HepG2 (cell line): ENCODE measurements at regions not wholly inside any gene's neighbourhood (a gene's known extent, or its start where the extent isn't known, plus 50 kb on each side); places are given as distances from the start of the nearest gene placed in this dataset.
A peak's percentile ranks its signal among the peaks of the same experiment; 100 is the strongest.

Experiments used
- ATF5 ChIP-seq: sonication (generic); formaldehyde crosslinking; IDR thresholded peaks from 2 replicates; pipeline ENCODE4 v1.4.0; 2020; ENCODE audit warnings: mild to moderate bottlenecking, low read depth, missing genetic modification reagents
- ETS1 ChIP-seq: sonication (generic); formaldehyde crosslinking; IDR thresholded peaks from 2 replicates; pipeline ENCODE4 v1.4.0; 2020; ENCODE audit warnings: missing genetic modification reagents
- FOSL2 ChIP-seq: sonication (generic); formaldehyde crosslinking; IDR thresholded peaks from 2 replicates; pipeline ENCODE4 v1.4.0; 2020; ENCODE audit warnings: missing genetic modification reagents
- FOXC1 ChIP-seq: sonication (generic); formaldehyde crosslinking; IDR thresholded peaks from 2 replicates; pipeline ENCODE4 v1.8.0; 2022; ENCODE audit warnings: mild to moderate bottlenecking, missing genetic modification reagents, borderline replicate concordance
- KMT2B ChIP-seq: IDR thresholded peaks from 2 replicates; pipeline ENCODE4 v1.6.1; 2016; ENCODE audit warnings: missing genetic modification reagents, missing compliant biosample characterization
- MATR3 ChIP-seq: sonication (generic); formaldehyde crosslinking; IDR thresholded peaks from 2 replicates; pipeline ENCODE4 v1.4.0; 2020; ENCODE audit warnings: missing genetic modification reagents
- NCOA1 ChIP-seq: sonication (generic); formaldehyde crosslinking; IDR thresholded peaks from 2 replicates; pipeline ENCODE4 v1.9.0; 2021; ENCODE audit warnings: missing genetic modification reagents
- NFIC ChIP-seq: IDR thresholded peaks from 2 replicates; pipeline ENCODE4 v1.6.1; 2012; ENCODE audit warnings: mild to moderate bottlenecking, low read length, inconsistent platforms
- NR2F2 ChIP-seq: IDR thresholded peaks from 2 replicates; pipeline ENCODE4 v1.6.1; 2012; ENCODE audit warnings: low read depth, inconsistent platforms, borderline replicate concordance
- RFXAP ChIP-seq: sonication (generic); formaldehyde crosslinking; IDR thresholded peaks from 2 replicates; pipeline ENCODE4 v1.4.0; 2020; ENCODE audit warnings: missing genetic modification reagents, borderline replicate concordance
- RXRA ChIP-seq: sonication (generic); formaldehyde crosslinking; IDR thresholded peaks from 2 replicates; pipeline ENCODE4 v1.5.1; 2020; ENCODE audit warnings: missing genetic modification reagents
- SIN3B ChIP-seq: fragments of 150-350 bp; IDR thresholded peaks from 2 replicates; pipeline ENCODE4 v1.6.1; 2014; ENCODE audit warnings: low read length
- ZBTB2 ChIP-seq: sonication (generic); formaldehyde crosslinking; IDR thresholded peaks from 2 replicates; pipeline ENCODE4 v1.8.0; 2022; ENCODE audit warnings: low read depth, missing genetic modification reagents
- ZBTB3 ChIP-seq: sonication (generic); formaldehyde crosslinking; IDR thresholded peaks from 2 replicates; pipeline ENCODE4 v1.4.0; 2020; ENCODE audit warnings: low read depth, mild to moderate bottlenecking, moderate library complexity, missing genetic modification reagents, borderline replicate concordance
- ZFYVE20 ChIP-seq: sonication (generic); formaldehyde crosslinking; IDR thresholded peaks from 2 replicates; pipeline ENCODE4 v1.8.0; 2023; ENCODE audit warnings: low read depth, mild to moderate bottlenecking, moderate library complexity, missing genetic modification reagents, borderline replicate concordance
- ZNF484 ChIP-seq: sonication (generic); formaldehyde crosslinking; IDR thresholded peaks from 2 replicates; pipeline ENCODE4 v1.5.1; 2020; ENCODE audit warnings: mild to moderate bottlenecking, low read depth, missing genetic modification reagents, borderline replicate concordance
- ZNF550 ChIP-seq: sonication (generic); formaldehyde crosslinking; IDR thresholded peaks from 2 replicates; pipeline ENCODE4 v1.4.0; 2020; ENCODE audit warnings: mild to moderate bottlenecking, missing genetic modification reagents, borderline replicate concordance
- ZNF557 ChIP-seq: sonication (generic); formaldehyde crosslinking; IDR thresholded peaks from 2 replicates; pipeline ENCODE4 v1.4.0; 2020; ENCODE audit warnings: missing genetic modification reagents
- ZNF670 ChIP-seq: sonication (generic); formaldehyde crosslinking; IDR thresholded peaks from 2 replicates; pipeline ENCODE4 v1.8.0; 2022; ENCODE audit warnings: mild to moderate bottlenecking, missing genetic modification reagents, borderline replicate concordance
- ZNF772 ChIP-seq: sonication (generic); formaldehyde crosslinking; IDR thresholded peaks from 2 replicates; pipeline ENCODE4 v1.5.0; 2020; ENCODE audit warnings: mild to moderate bottlenecking, missing genetic modification reagents
- ZNF781 ChIP-seq: sonication (generic); formaldehyde crosslinking; IDR thresholded peaks from 2 replicates; pipeline ENCODE4 v1.5.1; 2020; ENCODE audit warnings: borderline replicate concordance, mild to moderate bottlenecking, missing genetic modification reagents; ENCODE audit errors: not compliant biosample characterization

GRCh38 chr9:82597241-82598203 lies 465.4 kb downstream of the RASEF start (continued):
- TF ChIP-seq ZNF772 (no peak), NR2F2 (peak; percentile 79), RXRA (CRISPR knock-in tag) (peak; percentile 41; the same call in 1 of the 2 replicates), KMT2B (CRISPR knock-in tag) (no peak), ZNF557 (CRISPR knock-in tag) (no peak), RFXAP (CRISPR knock-in tag) (no peak), NCOA1 (no peak), MATR3 (CRISPR knock-in tag) (no peak), ZBTB3 (CRISPR knock-in tag) (no peak), FOXC1 (no peak), ZNF484 (no peak), ZNF781 (CRISPR knock-in tag) (no peak), ZNF550 (no peak), SIN3B (no peak), FOSL2 (no peak), ZNF670 (CRISPR knock-in tag) (no peak), ZFYVE20 (CRISPR knock-in tag) (no peak), ZBTB2 (CRISPR knock-in tag) (no peak), ETS1 (no peak), NFIC (peak; percentile 44; the same call in 1 of the 2 replicates), ATF5 (CRISPR knock-in tag) (no peak)
